ENCODE measurements at regions not wholly inside any gene's neighbourhood (a gene's known extent, or its start where the extent isn't known, plus 50 kb on each side); places are given as distances from the start of the nearest gene placed in this dataset.

DNA sequence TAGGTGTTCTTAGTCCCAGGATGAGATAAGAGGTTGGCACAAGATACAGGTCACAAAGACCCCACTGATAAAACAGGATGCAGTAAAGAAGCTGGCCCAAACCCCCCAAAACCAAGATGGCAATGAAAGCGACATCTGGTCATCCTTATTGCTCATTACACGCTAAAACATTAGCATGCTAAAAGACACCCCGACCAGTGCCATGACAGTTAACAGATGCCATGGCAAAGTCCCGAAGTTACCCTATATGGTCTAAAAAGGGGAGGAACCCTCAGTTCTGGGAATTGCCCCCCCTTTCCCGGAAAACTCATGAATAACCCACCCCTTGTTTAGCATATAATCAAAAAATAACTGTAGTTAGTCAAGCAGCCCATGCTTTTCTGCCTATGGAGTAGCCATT, 251.1 kb downstream of the SLC4A3 start:
- no peak for TF ChIP-seq EP300 (IDR thresholded peaks at IDR 0.05)
- TF ChIP-seq, protein P1, sequence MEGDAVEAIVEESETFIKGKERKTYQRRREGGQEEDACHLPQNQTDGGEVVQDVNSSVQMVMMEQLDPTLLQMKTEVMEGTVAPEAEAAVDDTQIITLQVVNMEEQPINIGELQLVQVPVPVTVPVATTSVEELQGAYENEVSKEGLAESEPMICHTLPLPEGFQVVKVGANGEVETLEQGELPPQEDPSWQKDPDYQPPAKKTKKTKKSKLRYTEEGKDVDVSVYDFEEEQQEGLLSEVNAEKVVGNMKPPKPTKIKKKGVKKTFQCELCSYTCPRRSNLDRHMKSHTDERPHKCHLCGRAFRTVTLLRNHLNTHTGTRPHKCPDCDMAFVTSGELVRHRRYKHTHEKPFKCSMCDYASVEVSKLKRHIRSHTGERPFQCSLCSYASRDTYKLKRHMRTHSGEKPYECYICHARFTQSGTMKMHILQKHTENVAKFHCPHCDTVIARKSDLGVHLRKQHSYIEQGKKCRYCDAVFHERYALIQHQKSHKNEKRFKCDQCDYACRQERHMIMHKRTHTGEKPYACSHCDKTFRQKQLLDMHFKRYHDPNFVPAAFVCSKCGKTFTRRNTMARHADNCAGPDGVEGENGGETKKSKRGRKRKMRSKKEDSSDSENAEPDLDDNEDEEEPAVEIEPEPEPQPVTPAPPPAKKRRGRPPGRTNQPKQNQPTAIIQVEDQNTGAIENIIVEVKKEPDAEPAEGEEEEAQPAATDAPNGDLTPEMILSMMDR (IDR thresholded peaks at IDR 0.05): no peak
